HepG2 (cell line): ENCODE measurements at regions not wholly inside any gene's neighbourhood (a gene's known extent, or its start where the extent isn't known, plus 50 kb on each side); places are given as distances from the start of the nearest gene placed in this dataset.

Experiments used
- ATAC-seq: fragments of 200-7000 bp; cut with Tn5 transposase; 3 replicates; pipeline ENCODE4 v1.9.1; 2020; ENCODE audit warnings: mild to moderate bottlenecking, moderate library complexity
- BruUV-seq: library from RNA; stranded (reverse); fragments of 400-500 nt; replicated peaks from 2 replicates; lab custom pipeline; 2021; lab: Mats Ljungman, UMichigan
- CTCF ChIA-PET: fragments of 300-600 bp; formaldehyde crosslinking; extraction: SDS; loops from one replicate; lab custom pipeline; 2021; ENCODE audit warnings: low total read pairs, inconsistent platforms, low intra/inter-chr PET ratio; lab: Yijun Ruan, JAX
- POLR2A ChIA-PET: fragments of 350-600 bp; sonication (Branson Sonifier 250); formaldehyde crosslinking; loops from one replicate; lab custom pipeline; 2020; ENCODE audit warnings: antibody characterized with exemption, inconsistent platforms; lab: Yijun Ruan, JAX
- DNase-seq: peaks from one replicate; pipeline ENCODE4 v3.0.0-alpha.2; 2015; ENCODE audit warnings: low spot score
- FAIRE-seq: peaks from 3 replicates; lab custom pipeline; 2011; peaks lifted over from hg19 to GRCh38; lab: Jason Lieb, UNC
- H2AFZ ChIP-seq: one replicate; pipeline ENCODE4 v1.6.1; 2011; ENCODE audit warnings: low read length, inconsistent platforms
- H3K27ac ChIP-seq: fragments of 300-600 bp; 3 replicates; pipeline ENCODE4 v1.8.0; 2011; ENCODE audit warnings: mixed run types, mild to moderate bottlenecking, mixed read lengths, low read length, inconsistent platforms; ENCODE audit not compliant: insufficient read depth; ENCODE audit errors: extremely low read length
- H3K27me3 ChIP-seq, 2 experiments: fragments of 200-600 bp in 1 of 2; 2 replicates in 1 of 2; 3 replicates in 1 of 2; pipeline versions ENCODE4 v1.6.0 to v1.8.0; 2011; ENCODE audit warnings: low read length in 2 of 2, mild to moderate bottlenecking in 2 of 2, moderate library complexity in 2 of 2, inconsistent platforms in 1 of 2; ENCODE audit not compliant: insufficient read depth in 2 of 2, control insufficient read depth in 1 of 2
- H3K36me3 ChIP-seq, 2 experiments: fragments of 200-600 bp in 1 of 2; replicated peaks in 1 of 2; 2 replicates in 1 of 2; 3 replicates in 1 of 2; pipeline versions ENCODE4 v1.5.1 to v1.8.0; 2011; ENCODE audit warnings: low read length in 2 of 2, inconsistent platforms in 1 of 2; ENCODE audit not compliant: insufficient read depth in 2 of 2, control insufficient read depth in 1 of 2
- H3K4me1 ChIP-seq: 2 replicates; pipeline ENCODE4 v1.5.1; 2012; ENCODE audit warnings: low read length, inconsistent platforms; ENCODE audit not compliant: insufficient read depth
- H3K4me2 ChIP-seq: 2 replicates; pipeline ENCODE4 v1.6.0; 2011; ENCODE audit warnings: low read depth, low read length, inconsistent platforms
- H3K4me3 ChIP-seq, 3 experiments: fragments of 200-600 bp in 1 of 3; sonication (generic), shearing (Covaris generic) in 1 of 3; replicated peaks in 1 of 3; 2 replicates each; pipeline ENCODE4 v1.5.1; 2011 to 2016; ENCODE audit warnings: low read length in 3 of 3, inconsistent platforms in 2 of 3, low read depth in 2 of 3, mild to moderate bottlenecking in 2 of 3, control low read depth in 1 of 3, mixed read lengths in 1 of 3; ENCODE audit not compliant: insufficient read depth in 1 of 3
- H3K79me2 ChIP-seq: one replicate; pipeline ENCODE4 v1.6.1; 2011; ENCODE audit warnings: low read length, inconsistent platforms; ENCODE audit not compliant: insufficient read depth
- H3K9ac ChIP-seq: 2 replicates; pipeline ENCODE4 v1.6.0; 2011; ENCODE audit warnings: mild to moderate bottlenecking, low read depth, low read length, inconsistent platforms; ENCODE audit not compliant: insufficient read depth
- H3K9me3 ChIP-seq: 2 replicates; pipeline ENCODE4 v1.5.1; 2012; ENCODE audit warnings: mild to moderate bottlenecking, low read length
- H4K20me1 ChIP-seq: 2 replicates; pipeline ENCODE4 v1.6.0; 2011; ENCODE audit warnings: inconsistent platforms, mild to moderate bottlenecking, low read length, moderate library complexity; ENCODE audit not compliant: insufficient read depth
- CREM ChIP-seq, 2 experiments: sonication (generic) in 1 of 2; formaldehyde crosslinking in 1 of 2; IDR thresholded peaks; 2 replicates each; pipeline versions ENCODE4 v1.4.0 to v1.6.1; 2016 to 2020; ENCODE audit warnings: antibody characterized with exemption in 1 of 2, mild to moderate bottlenecking in 1 of 2, missing genetic modification reagents in 1 of 2
- FUBP1 ChIP-seq: sonication (generic); formaldehyde crosslinking; IDR thresholded peaks from 2 replicates; pipeline ENCODE4 v1.5.1; 2020; ENCODE audit warnings: missing genetic modification reagents, mild to moderate bottlenecking, borderline replicate concordance
- MNT ChIP-seq: fragments of 450-650 bp; IDR thresholded peaks from 2 replicates; pipeline ENCODE4 v1.6.1; 2016
- RFXAP ChIP-seq: sonication (generic); formaldehyde crosslinking; IDR thresholded peaks from 2 replicates; pipeline ENCODE4 v1.4.0; 2020; ENCODE audit warnings: missing genetic modification reagents, borderline replicate concordance
- ZMYM4 ChIP-seq: sonication (generic); formaldehyde crosslinking; IDR thresholded peaks from 2 replicates; pipeline ENCODE4 v1.8.1; 2023; ENCODE audit warnings: mild to moderate bottlenecking, missing genetic modification reagents
- ZNF142 ChIP-seq: sonication (generic); formaldehyde crosslinking; IDR thresholded peaks from 2 replicates; pipeline ENCODE4 v1.4.0; 2020; ENCODE audit warnings: missing genetic modification reagents
- WGBS: methylation state at CpG from one replicate; pipeline ENCODE4 v1.1.6; 2017; ENCODE audit warnings: low lambda C conversion rate; 5-methylcytosine and 5-hydroxymethylcytosine counted together
- in situ Hi-C: cut with HindIII; loops from 2 replicates; pipeline ENCODE4 v1.10.0; 2017; ENCODE audit warnings: low pct_unique_long_range_greater_than_20kb; ENCODE audit not compliant: extremely low pct_ligation_motif_present
- intact Hi-C: fragments of 100-400 bp; cut with micrococcal nuclease; formaldehyde crosslinking; loops from one replicate; pipeline ENCODE4 v1.10.0; 2022; ENCODE audit not compliant: unreplicated experiment

GRCh38 chr2:136383167-136383566, 265.2 kb upstream of the CXCR4 start:
- TF ChIP-seq RFXAP (CRISPR knock-in tag) (no peak), FUBP1 (CRISPR knock-in tag) (no peak)
- Histone ChIP-seq H3K36me3 (no peaks in the 10 kb centered on the region), H3K79me2 (no peaks in the 10 kb centered on the region), H3K9ac (no peak overlapping the region), H4K20me1 (no peaks in the 10 kb centered on the region), H3K4me3 (no peak overlapping the region), H3K4me1 (no peaks in the 10 kb centered on the region), H3K27ac (no peak overlapping the region), H3K27me3 (peaks cover 0 to 3% of the 10 kb centered on the region in 2 experiments; a peak in 1 of 5 replicates), H3K4me2 (no peak overlapping the region), H3K9me3 (no peaks in the 10 kb centered on the region), H2AFZ (no peak overlapping the region)
- ATAC-seq (no peak), FAIRE-seq (no peak), DNase-seq (no peak)
- ChIA-PET POLR2A (no interaction called here), CTCF (no interaction called here)
- intact Hi-C loops (no loop called here), in situ Hi-C loops (loop anchor here (5.0 to 10.0 kb wide), 4 partner anchors 388 to 1398 kb away; no protein-coding TSS in a partner anchor)
- BruUV-seq = no TSS peak
- 7% methylated on average over 3 of the region's 3 CpGs for WGBS

GRCh38 chr2:136381722-136382633, 264.0 kb upstream of the CXCR4 start:
- ChIA-PET POLR2A (no interaction called here), CTCF (no interaction called here)
- in situ Hi-C loops (loop anchor here (5.0 to 10.0 kb wide), 4 partner anchors 387 to 1397 kb away; no protein-coding TSS in a partner anchor), intact Hi-C loops (no loop called here)
- FAIRE-seq (no peak), DNase-seq (no peak), ATAC-seq (no peak)
- Histone ChIP-seq H2AFZ (no peak overlapping the region), H4K20me1 (no peaks in the 10 kb centered on the region), H3K27ac (no peak overlapping the region), H3K4me1 (no peaks in the 10 kb centered on the region), H3K36me3 (no peaks in the 10 kb centered on the region), H3K27me3 (peaks cover 0 to 3% of the 10 kb centered on the region in 2 experiments; a peak in 1 of 5 replicates), H3K79me2 (no peaks in the 10 kb centered on the region), H3K9ac (no peak overlapping the region), H3K9me3 (no peaks in the 10 kb centered on the region), H3K4me2 (no peak overlapping the region), H3K4me3 (no peak overlapping the region)
- 20% methylated on average over 14 of the region's 14 CpGs for WGBS
- BruUV-seq = no TSS peak
- peak; percentile 36; the same call in 1 of the 2 replicates for TF ChIP-seq MNT
- TF ChIP-seq CREM (IDR thresholded peaks at IDR 0.05) = no peak
- TF ChIP-seq CREM (CRISPR knock-in tag; IDR thresholded peaks at IDR 0.05) = no peak
- TF ChIP-seq ZNF142 (CRISPR knock-in tag) = no peak
- TF ChIP-seq ZMYM4 (CRISPR knock-in tag) = no peak
